Mesodermal cell (in vitro differentiated cells): ENCODE measurements at regions not wholly inside any gene's neighbourhood (a gene's known extent, or its start where the extent isn't known, plus 50 kb on each side); places are given as distances from the start of the nearest gene placed in this dataset.

Source experiments
- H3K27ac ChIP-seq: 2 replicates; pipeline ENCODE4 v1.7.0; 2013; ENCODE audit warnings: mild to moderate bottlenecking, low read depth, low read length, moderate library complexity; ENCODE audit not compliant: severe bottlenecking
- H3K36me3 ChIP-seq: 2 replicates; pipeline ENCODE4 v1.7.1; 2013; ENCODE audit warnings: mild to moderate bottlenecking, low read length, moderate library complexity; ENCODE audit not compliant: control insufficient read depth, insufficient read depth
- H3K4me1 ChIP-seq: one replicate; pipeline ENCODE4 v1.7.1; 2013; ENCODE audit warnings: mild to moderate bottlenecking, low read length; ENCODE audit not compliant: insufficient read depth, control insufficient read depth, poor library complexity, severe bottlenecking
- H3K4me3 ChIP-seq: 2 replicates; pipeline ENCODE4 v1.7.0; 2013; ENCODE audit warnings: low read length, control low read depth, mild to moderate bottlenecking; ENCODE audit not compliant: insufficient read depth, poor library complexity, severe bottlenecking; ENCODE audit errors: extremely low read depth
- H3K9me3 ChIP-seq: 2 replicates; pipeline ENCODE4 v1.7.1; 2013; ENCODE audit warnings: mild to moderate bottlenecking, low read length, moderate library complexity; ENCODE audit not compliant: control insufficient read depth
- WGBS, 2 experiments: methylation state at CpG; one replicate each; pipeline ENCODE4 v1.1.5; 2013; ENCODE audit warnings: missing lambda C conversion rate in 2 of 2; ENCODE audit not compliant: insufficient coverage in 2 of 2; 5-methylcytosine and 5-hydroxymethylcytosine counted together

DNA sequence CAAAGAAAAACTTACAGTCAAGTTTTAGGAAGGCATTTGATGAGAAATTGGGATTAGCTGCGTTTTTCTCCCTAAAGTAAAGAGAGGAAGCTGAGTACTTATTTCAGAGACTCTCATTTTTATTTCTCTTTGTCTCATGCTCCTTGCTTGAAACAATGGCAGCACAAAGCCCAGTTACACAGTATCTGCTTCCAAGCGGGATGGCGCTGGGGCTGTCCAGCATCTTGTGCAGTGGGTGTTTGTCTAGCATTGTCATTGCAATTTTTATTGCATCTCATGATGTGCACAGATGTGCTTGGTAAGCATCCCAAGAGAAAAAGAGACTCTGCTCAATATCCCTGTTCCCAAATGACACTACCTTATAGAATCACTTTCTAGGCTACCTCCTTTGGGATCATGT is 102.8 kb upstream of the ZNF521 start:
- H3K4me1 ChIP-seq, result peaks cover 5% of the 10 kb centered on the region
- 83% methylated on average over 1 of the region's 3 CpGs; no CpG with 5 or more reads in 1 of the 2 experiments for WGBS, 2 experiments
- H3K4me3 ChIP-seq, result no peak overlapping the region
- no peak overlapping the region for H3K27ac ChIP-seq
- no peaks in the 10 kb centered on the region for H3K36me3 ChIP-seq
- H3K9me3 ChIP-seq, result peaks cover 6% of the 10 kb centered on the region

- Histone ChIP-seq H3K27ac (no peak overlapping the region), H3K9me3 (peaks cover 6% of the 10 kb centered on the region), H3K4me3 (no peak overlapping the region), H3K4me1 (peaks cover 5% of the 10 kb centered on the region), H3K36me3 (no peaks in the 10 kb centered on the region)
- 90 to 100% methylated on average over 2 of the region's 4 CpGs for WGBS, 2 experiments
These were observed 102.3 kb upstream of the ZNF521 start for GRCh38 chr18:25454270-25454659.

GRCh38 chr18:25453556-25454269 is 101.7 kb upstream of the ZNF521 start:
- Histone ChIP-seq H3K27ac (no peak overlapping the region), H3K4me3 (no peak overlapping the region), H3K4me1 (peaks cover 5% of the 10 kb centered on the region), H3K9me3 (peaks cover 6% of the 10 kb centered on the region), H3K36me3 (no peaks in the 10 kb centered on the region)
- WGBS, 2 experiments, result 84 to 93% methylated on average over 2 to 3 of the region's 7 CpGs

GRCh38 chr18:25451077-25451658 is 99.2 kb upstream of the ZNF521 start:
- 80 to 100% methylated on average over 2 to 5 of the region's 5 CpGs for WGBS, 2 experiments
- Histone ChIP-seq H3K4me1 (peaks cover 5% of the 10 kb centered on the region), H3K9me3 (peaks cover 6% of the 10 kb centered on the region), H3K4me3 (no peak overlapping the region), H3K27ac (no peak overlapping the region), H3K36me3 (no peaks in the 10 kb centered on the region)

DNA sequence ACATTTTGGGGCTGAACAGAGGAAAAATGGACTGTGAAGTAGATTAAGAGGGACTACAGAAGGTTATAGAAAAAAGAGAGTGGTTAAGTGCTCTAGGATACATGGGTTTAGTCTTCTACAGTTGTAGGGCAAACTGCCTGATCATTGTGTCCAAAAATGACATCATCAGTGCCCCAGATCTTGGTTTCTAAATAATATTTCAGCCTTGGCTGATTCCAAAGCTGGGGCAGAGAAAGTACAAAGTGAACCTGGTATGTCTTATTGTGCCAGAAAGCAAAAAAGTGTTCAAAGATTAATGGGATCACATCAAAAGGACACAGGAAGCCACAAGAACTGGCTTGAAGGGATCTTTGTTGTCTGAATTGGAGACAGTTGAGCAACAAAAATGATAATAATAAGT is 97.1 kb upstream of the ZNF521 start:
- Histone ChIP-seq H3K27ac (no peak overlapping the region), H3K4me1 (peaks cover 5% of the 10 kb centered on the region), H3K4me3 (no peak overlapping the region), H3K36me3 (no peaks in the 10 kb centered on the region), H3K9me3 (peaks cover 6% of the 10 kb centered on the region)

DNA sequence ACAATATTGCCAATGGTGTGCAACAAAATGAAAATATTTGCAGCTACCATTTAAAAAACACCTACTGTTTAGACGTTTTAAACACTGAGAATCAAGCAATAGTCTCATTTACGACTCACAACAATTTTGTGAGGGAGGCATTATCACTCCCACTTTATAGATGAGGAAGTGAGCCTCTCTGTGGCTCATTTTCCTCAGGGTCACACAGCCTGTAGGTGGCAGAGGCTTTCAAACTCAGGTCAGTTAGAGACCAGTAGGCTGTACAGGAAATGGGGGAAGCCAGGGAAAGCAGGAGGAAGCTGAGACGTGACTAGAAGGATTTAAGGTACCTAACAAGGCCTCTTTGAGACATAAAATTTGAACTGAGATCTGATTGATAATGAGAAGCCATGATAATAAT is 95.0 kb upstream of the ZNF521 start:
- no peak overlapping the region for H3K4me3 ChIP-seq
- no peak overlapping the region for H3K27ac ChIP-seq
- H3K36me3 ChIP-seq, result no peaks in the 10 kb centered on the region
- 72 to 83% methylated on average over 2 of the region's 3 CpGs for WGBS, 2 experiments
- H3K4me1 ChIP-seq, result no peaks in the 10 kb centered on the region
- peaks cover 6% of the 10 kb centered on the region for H3K9me3 ChIP-seq

DNA sequence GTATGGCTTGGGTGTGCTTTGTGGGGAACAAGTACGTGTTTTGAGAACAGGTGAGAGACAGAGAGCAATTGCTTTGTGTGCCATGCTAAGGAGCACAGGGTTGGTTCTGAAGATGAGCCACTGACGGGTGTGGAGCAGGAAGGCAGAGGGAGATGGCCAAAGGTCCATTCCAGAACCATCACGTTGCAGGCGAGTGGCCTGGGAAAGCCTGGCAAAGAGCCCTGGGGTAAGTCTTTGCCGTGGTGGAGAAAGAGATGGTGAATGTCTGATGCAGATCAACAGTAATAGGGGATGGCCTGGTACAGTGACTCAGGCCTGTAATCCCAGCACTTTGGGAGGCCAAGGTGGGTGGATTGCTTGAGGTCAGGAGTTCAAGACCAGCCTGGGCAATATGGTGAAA is 93.5 kb upstream of the ZNF521 start:
- 89 to 98% methylated on average over 5 of the region's 5 CpGs for WGBS, 2 experiments
- Histone ChIP-seq H3K4me3 (no peak overlapping the region), H3K27ac (no peak overlapping the region), H3K4me1 (no peaks in the 10 kb centered on the region), H3K9me3 (no peaks in the 10 kb centered on the region), H3K36me3 (no peaks in the 10 kb centered on the region)

DNA sequence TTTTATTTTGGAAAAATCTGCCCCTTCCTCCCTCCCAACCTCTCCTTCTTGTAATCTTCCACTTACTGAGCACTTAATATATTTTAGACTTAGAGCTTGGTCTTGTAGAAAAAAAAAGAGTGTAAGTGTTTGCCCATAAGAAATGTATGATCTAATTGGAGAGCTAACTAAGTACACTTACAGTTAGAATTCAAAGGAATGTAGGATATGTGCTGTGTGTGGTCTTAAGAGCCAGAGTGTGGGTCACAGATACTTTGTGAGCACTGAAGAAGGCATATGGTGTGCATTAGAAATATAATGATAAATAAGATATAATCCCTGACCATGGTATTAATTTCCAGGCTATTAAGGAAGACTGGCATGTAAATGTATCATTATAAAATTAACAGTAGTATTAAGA is 91.8 kb upstream of the ZNF521 start:
- no peak overlapping the region for H3K27ac ChIP-seq
- no peaks in the 10 kb centered on the region for H3K4me1 ChIP-seq
- no peak overlapping the region for H3K4me3 ChIP-seq
- H3K9me3 ChIP-seq, result no peaks in the 10 kb centered on the region
- no peaks in the 10 kb centered on the region for H3K36me3 ChIP-seq

- Histone ChIP-seq H3K4me3 (no peak overlapping the region), H3K36me3 (no peaks in the 10 kb centered on the region), H3K9me3 (no peaks in the 10 kb centered on the region), H3K4me1 (no peaks in the 10 kb centered on the region), H3K27ac (no peak overlapping the region)
- WGBS, 2 experiments, result 86 to 100% methylated on average over 2 of the region's 3 CpGs
These were observed 83.3 kb upstream of the ZNF521 start for GRCh38 chr18:25435149-25435782.

DNA sequence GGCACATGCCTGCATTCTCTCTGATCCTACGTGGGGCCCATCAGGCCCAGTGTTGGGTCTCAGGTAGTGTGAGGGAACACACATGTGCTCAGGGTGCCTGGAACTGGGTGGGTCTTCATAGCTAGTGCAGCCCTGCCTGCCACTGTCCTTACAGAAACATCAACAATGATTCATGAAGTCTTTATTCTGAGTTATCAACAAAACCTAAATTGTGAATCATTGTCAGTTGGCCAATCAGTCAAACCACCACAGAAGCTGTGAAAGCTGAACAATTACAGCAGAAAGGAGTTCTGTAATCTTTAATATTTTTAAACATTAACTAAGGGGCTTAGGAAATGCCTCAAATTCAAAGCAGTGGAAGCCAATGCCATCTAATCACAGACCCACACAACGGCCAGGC is 82.8 kb upstream of the ZNF521 start:
- H3K27ac ChIP-seq, result no peak overlapping the region
- WGBS, 2 experiments, result 83 to 100% methylated on average over 1 to 2 of the region's 2 CpGs

GRCh38 chr18:25433590-25433989 is 81.6 kb upstream of the ZNF521 start:
- Histone ChIP-seq H3K27ac (no peak overlapping the region), H3K4me1 (no peaks in the 10 kb centered on the region), H3K4me3 (no peak overlapping the region), H3K36me3 (no peaks in the 10 kb centered on the region), H3K9me3 (no peaks in the 10 kb centered on the region)
- 80% methylated on average over 1 of the region's 3 CpGs; no CpG with 5 or more reads in 1 of the 2 experiments for WGBS, 2 experiments

More for the DNA sequence above, 82.8 kb upstream of the ZNF521 start:
- H3K4me1 ChIP-seq, result no peaks in the 10 kb centered on the region
- no peaks in the 10 kb centered on the region for H3K36me3 ChIP-seq
- no peaks in the 10 kb centered on the region for H3K9me3 ChIP-seq
- no peak overlapping the region for H3K4me3 ChIP-seq
